Liver (tissue), 8 donors: ENCODE measurements at regions not wholly inside any gene's neighbourhood (a gene's known extent, or its start where the extent isn't known, plus 50 kb on each side); places are given as distances from the start of the nearest gene placed in this dataset.

Experiments
- DNase-seq: peaks from one replicate; pipeline ENCODE4 v3.0.0-alpha.2; 2017; ENCODE audit warnings: low spot score
- H3K27ac ChIP-seq, 2 donors: one replicate each; pipeline ENCODE4 v1.7.0; 2013; ENCODE audit warnings: inconsistent platforms in 2 of 2, low read length in 2 of 2, control low read depth in 1 of 2, low read depth in 1 of 2, mild to moderate bottlenecking in 1 of 2
- H3K27me3 ChIP-seq, 4 donors: one replicate each; pipeline versions ENCODE4 v1.6.1 to v1.7.0; 2013; ENCODE audit warnings: low read length in 3 of 4, inconsistent platforms in 1 of 4, mild to moderate bottlenecking in 1 of 4, moderate library complexity in 1 of 4; ENCODE audit not compliant: control insufficient read depth in 4 of 4, insufficient read depth in 4 of 4
- H3K36me3 ChIP-seq, 4 donors: one replicate each; pipeline versions ENCODE4 v1.6.1 to v1.7.0; 2013; ENCODE audit warnings: low read length in 3 of 4, mild to moderate bottlenecking in 3 of 4, low read depth in 1 of 4, moderate library complexity in 1 of 4; ENCODE audit not compliant: control insufficient read depth in 4 of 4, insufficient read depth in 3 of 4
- H3K4me1 ChIP-seq, 4 donors: one replicate each; pipeline versions ENCODE4 v1.6.1 to v1.7.0; 2013; ENCODE audit warnings: low read length in 3 of 4, mild to moderate bottlenecking in 3 of 4, moderate library complexity in 1 of 4; ENCODE audit not compliant: control insufficient read depth in 4 of 4, insufficient read depth in 4 of 4
- H3K4me3 ChIP-seq, 3 donors: one replicate each; pipeline versions ENCODE4 v1.6.1 to v1.7.0; 2013; ENCODE audit warnings: low read length in 3 of 3, control low read depth in 1 of 3, low read depth in 1 of 3, mild to moderate bottlenecking in 1 of 3
- H3K9ac ChIP-seq, 2 donors: one replicate each; pipeline ENCODE4 v1.7.0; 2013; ENCODE audit warnings: low read length in 2 of 2, mild to moderate bottlenecking in 2 of 2, moderate library complexity in 2 of 2, control low read depth in 1 of 2, low read depth in 1 of 2
- H3K9me3 ChIP-seq, 4 donors: one replicate each; pipeline versions ENCODE4 v1.6.1 to v1.7.0; 2013; ENCODE audit warnings: low read length in 3 of 4; ENCODE audit not compliant: control insufficient read depth in 4 of 4
- ATF3 ChIP-seq: IDR thresholded peaks from 2 replicates; pipeline ENCODE4 v1.6.1; 2016; ENCODE audit warnings: antibody characterized with exemption
- CTCF ChIP-seq: fragments of 150-350 bp; IDR thresholded peaks from 2 replicates; pipeline ENCODE4 v1.5.1; 2017; ENCODE audit warnings: improper control_type of control experiment, low read depth, low read length; ENCODE audit not compliant: missing input control
- EGR1 ChIP-seq, 2 donors: IDR thresholded peaks; 2 replicates each; pipeline ENCODE4 v1.6.1; 2016 to 2018; ENCODE audit warnings: antibody characterized with exemption in 2 of 2, low read depth in 2 of 2
- FOXA1 ChIP-seq: IDR thresholded peaks from 2 replicates; pipeline ENCODE4 v1.6.1; 2016; ENCODE audit warnings: antibody characterized with exemption
- FOXA2 ChIP-seq: IDR thresholded peaks from 2 replicates; pipeline ENCODE4 v1.6.1; 2016; ENCODE audit warnings: antibody characterized with exemption
- GABPA ChIP-seq, 2 donors: IDR thresholded peaks in 1 of 2; conservative IDR thresholded peaks in 1 of 2; 2 replicates each; pipeline ENCODE4 v1.6.1; 2016; ENCODE audit warnings: antibody characterized with exemption in 2 of 2, mild to moderate bottlenecking in 1 of 2, moderate library complexity in 1 of 2
- HNF4G ChIP-seq: IDR thresholded peaks from 2 replicates; pipeline ENCODE4 v1.6.1; 2016; ENCODE audit warnings: antibody characterized with exemption
- JUND ChIP-seq, 2 donors: IDR thresholded peaks; 2 replicates each; pipeline ENCODE4 v1.6.1; 2016; ENCODE audit warnings: antibody characterized with exemption in 2 of 2
- NR2F2 ChIP-seq: IDR thresholded peaks from 2 replicates; pipeline ENCODE4 v1.6.1; 2016; ENCODE audit warnings: antibody characterized with exemption
- RAD21 ChIP-seq, 2 donors: IDR thresholded peaks; 2 replicates each; pipeline ENCODE4 v1.6.1; 2016; ENCODE audit warnings: antibody characterized with exemption in 2 of 2, mild to moderate bottlenecking in 2 of 2
- RXRA ChIP-seq, 2 donors: IDR thresholded peaks; 2 replicates each; pipeline ENCODE4 v1.6.1; 2017 to 2018; ENCODE audit warnings: antibody characterized with exemption in 2 of 2, mild to moderate bottlenecking in 1 of 2
- SP1 ChIP-seq: IDR thresholded peaks from 2 replicates; pipeline ENCODE4 v1.6.1; 2018; ENCODE audit warnings: antibody characterized with exemption, mild to moderate bottlenecking
- TAF1 ChIP-seq: conservative IDR thresholded peaks from 2 replicates; pipeline ENCODE4 v1.6.1; 2016; ENCODE audit warnings: antibody characterized with exemption, mild to moderate bottlenecking
- YY1 ChIP-seq: IDR thresholded peaks from 2 replicates; pipeline ENCODE4 v1.6.1; 2016; ENCODE audit warnings: antibody characterized with exemption, mild to moderate bottlenecking
- WGBS: extraction: QIAGEN DNeasy Blood & Tissue Kit; methylation state at CpG from one replicate; pipeline ENCODE4 v1.1.7; 2013; 5-methylcytosine and 5-hydroxymethylcytosine counted together
- TF ChIP-seq, protein P1 (sequence below): IDR thresholded peaks from 2 replicates; pipeline ENCODE4 v1.6.1; 2016; ENCODE audit warnings: antibody characterized with exemption
- TF ChIP-seq, protein P2 (sequence below): IDR thresholded peaks from 2 replicates; pipeline ENCODE4 v1.6.1; 2016; ENCODE audit warnings: antibody characterized with exemption
- donor health status: healthy.
- donor health status: healthy.
- donor health status: healthy.
- donor health status: healthy.
- donor health status: healthy.

GRCh38 chr2:160720098-160720497, 226.5 kb upstream of the RBMS1 start:
- 96% methylated on average over 1 of the region's 1 CpG for WGBS
- Histone ChIP-seq H3K27ac (no peak overlapping the region), H3K9ac (no peak overlapping the region), H3K36me3 (no peaks in the 10 kb centered on the region), H3K27me3 (no peaks in the 10 kb centered on the region), H3K9me3 (no peaks in the 10 kb centered on the region), H3K4me1 (no peaks in the 10 kb centered on the region), H3K4me3 (no peak overlapping the region)
- TF ChIP-seq, protein P1, sequence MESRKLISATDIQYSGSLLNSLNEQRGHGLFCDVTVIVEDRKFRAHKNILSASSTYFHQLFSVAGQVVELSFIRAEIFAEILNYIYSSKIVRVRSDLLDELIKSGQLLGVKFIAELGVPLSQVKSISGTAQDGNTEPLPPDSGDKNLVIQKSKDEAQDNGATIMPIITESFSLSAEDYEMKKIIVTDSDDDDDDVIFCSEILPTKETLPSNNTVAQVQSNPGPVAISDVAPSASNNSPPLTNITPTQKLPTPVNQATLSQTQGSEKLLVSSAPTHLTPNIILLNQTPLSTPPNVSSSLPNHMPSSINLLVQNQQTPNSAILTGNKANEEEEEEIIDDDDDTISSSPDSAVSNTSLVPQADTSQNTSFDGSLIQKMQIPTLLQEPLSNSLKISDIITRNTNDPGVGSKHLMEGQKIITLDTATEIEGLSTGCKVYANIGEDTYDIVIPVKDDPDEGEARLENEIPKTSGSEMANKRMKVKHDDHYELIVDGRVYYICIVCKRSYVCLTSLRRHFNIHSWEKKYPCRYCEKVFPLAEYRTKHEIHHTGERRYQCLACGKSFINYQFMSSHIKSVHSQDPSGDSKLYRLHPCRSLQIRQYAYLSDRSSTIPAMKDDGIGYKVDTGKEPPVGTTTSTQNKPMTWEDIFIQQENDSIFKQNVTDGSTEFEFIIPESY: no peak
- no peak for TF ChIP-seq HNF4G
- TF ChIP-seq TAF1: no peak
- no peak for TF ChIP-seq ATF3
- DNase-seq: no peak

- no peak for DNase-seq
These were observed 227.8 kb upstream of the RBMS1 start for GRCh38 chr2:160721089-160722040.

More at GRCh38 chr2:160721089-160722040, 227.8 kb upstream of the RBMS1 start:
- Histone ChIP-seq H3K27ac (no peak overlapping the region), H3K36me3 (no peaks in the 10 kb centered on the region), H3K4me1 (no peaks in the 10 kb centered on the region), H3K9ac (no peak overlapping the region), H3K9me3 (no peaks in the 10 kb centered on the region), H3K27me3 (no peaks in the 10 kb centered on the region), H3K4me3 (no peak overlapping the region)
- TF ChIP-seq, protein P2, sequence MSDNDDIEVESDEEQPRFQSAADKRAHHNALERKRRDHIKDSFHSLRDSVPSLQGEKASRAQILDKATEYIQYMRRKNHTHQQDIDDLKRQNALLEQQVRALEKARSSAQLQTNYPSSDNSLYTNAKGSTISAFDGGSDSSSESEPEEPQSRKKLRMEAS: no peak
- TF ChIP-seq JUND (IDR thresholded peaks at IDR 0.05): no peak
- TF ChIP-seq SP1: no peak
- no peak for TF ChIP-seq FOXA1
- TF ChIP-seq GABPA (IDR thresholded peaks at IDR 0.05 in 1 of 2, conservative IDR thresholded peaks at IDR 0.05 in 1 of 2): no peak
- TF ChIP-seq FOXA2: no peak
- no peak for TF ChIP-seq YY1
- TF ChIP-seq, protein P1: no peak
- no peak for TF ChIP-seq NR2F2
- no peak for TF ChIP-seq EGR1 (IDR thresholded peaks at IDR 0.05; ENCODE audit: low read depth in 2 of 2)
- TF ChIP-seq CTCF: no peak
- TF ChIP-seq RAD21 (IDR thresholded peaks at IDR 0.05): no peak
- no peak for TF ChIP-seq RXRA (IDR thresholded peaks at IDR 0.05)
- WGBS: 93% methylated on average over 1 of the region's 1 CpG
